NT2/D1 (cell line): ENCODE measurements at regions not wholly inside any gene's neighbourhood (a gene's known extent, or its start where the extent isn't known, plus 50 kb on each side); places are given as distances from the start of the nearest gene placed in this dataset.
"Not testable (repeated sequence)": the region's sequence is repeated elsewhere in the genome, so short reads cannot be mapped to it uniquely, and the experiment has no call there.

Source experiments
- DNase-seq: peaks from one replicate; pipeline ENCODE4 v3.0.0-alpha.2; 2011; ENCODE audit warnings: low read depth, low spot score
- H3K27me3 ChIP-seq: 2 replicates; pipeline ENCODE4 v1.6.0; 2011; ENCODE audit warnings: mild to moderate bottlenecking; ENCODE audit not compliant: insufficient read length, insufficient read depth
- H3K36me3 ChIP-seq: 2 replicates; pipeline ENCODE4 v1.6.1; 2011; ENCODE audit warnings: mild to moderate bottlenecking, low read length, mixed read lengths; ENCODE audit not compliant: insufficient read depth, insufficient read length
- H3K4me1 ChIP-seq: 2 replicates; pipeline ENCODE4 v1.5.1; 2011; ENCODE audit not compliant: insufficient read depth, insufficient read length
- H3K4me3 ChIP-seq: 2 replicates; pipeline ENCODE4 v1.5.1; 2011; ENCODE audit warnings: low read depth; ENCODE audit not compliant: insufficient read length
- H3K9ac ChIP-seq: 2 replicates; pipeline ENCODE4 v1.6.0; 2011; ENCODE audit warnings: low read depth; ENCODE audit not compliant: insufficient read length
- H3K9me3 ChIP-seq: 2 replicates; pipeline ENCODE4 v1.5.1; 2011; ENCODE audit warnings: mild to moderate bottlenecking, low read length; ENCODE audit not compliant: insufficient read depth
- SUZ12 ChIP-seq: IDR thresholded peaks from 2 replicates; pipeline ENCODE4 v1.6.1; 2011; ENCODE audit not compliant: insufficient read length, insufficient read depth; ENCODE audit errors: extremely low read depth
- YY1 ChIP-seq: IDR thresholded peaks from 2 replicates; pipeline ENCODE4 v1.6.1; 2011; ENCODE audit not compliant: insufficient read length, insufficient read depth
- ZNF274 ChIP-seq: IDR thresholded peaks from 2 replicates; pipeline ENCODE4 v1.6.1; 2011; ENCODE audit warnings: mild to moderate bottlenecking, low read depth, low read length

DNA sequence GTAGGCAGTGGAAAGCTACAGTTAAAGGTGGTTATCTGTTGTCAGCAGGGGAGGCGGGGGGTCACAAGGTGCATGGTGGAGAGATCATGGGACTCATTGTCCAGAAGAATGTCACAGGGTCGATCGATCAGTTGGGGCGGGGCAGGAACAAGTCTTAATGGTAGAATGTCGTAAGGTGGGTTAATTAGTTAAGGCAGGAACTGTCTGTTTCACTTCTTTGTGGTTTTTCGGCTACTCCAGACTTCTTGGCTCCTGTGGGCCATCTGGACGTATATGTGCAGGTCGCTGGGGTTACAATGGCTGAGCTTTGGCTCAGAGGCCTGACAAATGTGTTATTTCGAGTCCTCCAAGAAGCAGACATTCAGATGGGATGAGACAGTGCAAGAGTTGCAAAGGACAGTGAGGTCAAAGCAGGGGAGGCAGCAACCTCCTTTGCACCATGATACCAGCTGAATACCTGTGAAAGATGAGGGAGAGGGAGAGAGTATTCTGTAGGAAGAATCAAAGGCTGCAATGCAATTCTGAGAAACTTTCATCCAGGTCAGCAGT, 246.9 kb upstream of the TMEM132C start:
- Histone ChIP-seq H3K36me3 (no peaks in the 10 kb centered on the region), H3K4me3 (no peak overlapping the region), H3K27me3 (no peaks in the 10 kb centered on the region), H3K9ac (no peak overlapping the region), H3K9me3 (no peaks in the 10 kb centered on the region), H3K4me1 (no peaks in the 10 kb centered on the region)
- DNase-seq: no peak
- TF ChIP-seq YY1: no peak
- TF ChIP-seq SUZ12: no peak
- TF ChIP-seq ZNF274: no peak

DNA sequence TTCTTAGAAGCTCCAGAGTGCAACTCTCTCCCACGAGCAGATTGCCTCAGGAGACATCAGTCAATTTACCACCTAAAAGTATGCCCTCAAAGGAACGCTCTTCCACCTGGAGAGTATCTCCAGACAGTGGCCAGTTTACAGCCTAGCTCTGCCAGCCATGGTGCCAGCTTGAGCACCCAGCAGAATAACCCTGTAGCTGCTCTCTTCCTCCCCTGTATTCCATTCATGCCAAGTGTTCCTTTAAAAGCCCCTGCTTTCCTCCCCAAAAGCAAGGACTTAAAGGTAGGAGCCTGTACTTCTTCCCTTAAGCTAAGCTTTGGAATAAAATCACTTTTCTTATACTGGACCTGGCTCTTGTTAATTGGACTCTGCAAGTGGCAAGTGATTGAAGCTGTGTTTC, 245.4 kb upstream of the TMEM132C start:
- Histone ChIP-seq H3K4me1 (no peaks in the 10 kb centered on the region), H3K9ac (no peak overlapping the region), H3K27me3 (no peaks in the 10 kb centered on the region), H3K4me3 (no peak overlapping the region), H3K9me3 (no peaks in the 10 kb centered on the region), H3K36me3 (no peaks in the 10 kb centered on the region)
- no peak for DNase-seq
- no peak for TF ChIP-seq ZNF274
- no peak for TF ChIP-seq SUZ12
- no peak for TF ChIP-seq YY1

DNA sequence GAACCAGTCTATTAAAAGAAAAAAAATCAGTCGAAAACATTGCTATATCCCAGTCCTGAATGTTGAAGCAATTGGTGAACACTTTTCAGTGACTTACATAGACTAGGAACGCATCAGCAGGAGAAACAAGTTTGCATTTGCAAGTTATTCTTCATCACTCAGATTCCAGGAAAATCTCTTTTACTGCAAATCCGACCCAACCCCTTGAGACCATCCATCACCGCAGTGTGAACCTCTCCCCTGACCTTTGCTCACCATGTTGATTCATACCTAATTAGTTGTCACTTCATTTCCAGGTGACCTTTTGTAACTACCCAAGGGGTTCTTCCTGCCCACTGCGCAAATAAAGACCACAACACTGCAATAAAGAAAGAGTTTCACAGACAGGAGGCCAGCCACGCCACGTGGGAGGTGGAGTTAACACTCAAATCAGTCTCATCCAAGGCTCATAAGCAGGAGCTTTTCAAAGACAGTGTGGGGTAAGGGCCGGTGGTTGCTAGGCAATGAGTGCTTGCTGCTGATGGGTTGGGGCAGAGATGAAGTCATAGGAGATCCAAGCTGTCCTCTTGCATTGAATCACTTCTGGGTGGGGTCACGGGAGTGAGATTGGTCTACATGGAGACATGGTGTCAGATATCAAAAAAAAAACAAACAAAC, 241.3 kb upstream of the TMEM132C start:
- H3K4me3 ChIP-seq: no peak overlapping the region
- H3K9ac ChIP-seq: no peak overlapping the region
- no peak for TF ChIP-seq SUZ12
- TF ChIP-seq ZNF274: no peak
- TF ChIP-seq YY1: no peak
- H3K9me3 ChIP-seq: no peaks in the 10 kb centered on the region
- no peaks in the 10 kb centered on the region for H3K27me3 ChIP-seq
- no peaks in the 10 kb centered on the region for H3K4me1 ChIP-seq
- no peaks in the 10 kb centered on the region for H3K36me3 ChIP-seq
- DNase-seq: no peak

DNA sequence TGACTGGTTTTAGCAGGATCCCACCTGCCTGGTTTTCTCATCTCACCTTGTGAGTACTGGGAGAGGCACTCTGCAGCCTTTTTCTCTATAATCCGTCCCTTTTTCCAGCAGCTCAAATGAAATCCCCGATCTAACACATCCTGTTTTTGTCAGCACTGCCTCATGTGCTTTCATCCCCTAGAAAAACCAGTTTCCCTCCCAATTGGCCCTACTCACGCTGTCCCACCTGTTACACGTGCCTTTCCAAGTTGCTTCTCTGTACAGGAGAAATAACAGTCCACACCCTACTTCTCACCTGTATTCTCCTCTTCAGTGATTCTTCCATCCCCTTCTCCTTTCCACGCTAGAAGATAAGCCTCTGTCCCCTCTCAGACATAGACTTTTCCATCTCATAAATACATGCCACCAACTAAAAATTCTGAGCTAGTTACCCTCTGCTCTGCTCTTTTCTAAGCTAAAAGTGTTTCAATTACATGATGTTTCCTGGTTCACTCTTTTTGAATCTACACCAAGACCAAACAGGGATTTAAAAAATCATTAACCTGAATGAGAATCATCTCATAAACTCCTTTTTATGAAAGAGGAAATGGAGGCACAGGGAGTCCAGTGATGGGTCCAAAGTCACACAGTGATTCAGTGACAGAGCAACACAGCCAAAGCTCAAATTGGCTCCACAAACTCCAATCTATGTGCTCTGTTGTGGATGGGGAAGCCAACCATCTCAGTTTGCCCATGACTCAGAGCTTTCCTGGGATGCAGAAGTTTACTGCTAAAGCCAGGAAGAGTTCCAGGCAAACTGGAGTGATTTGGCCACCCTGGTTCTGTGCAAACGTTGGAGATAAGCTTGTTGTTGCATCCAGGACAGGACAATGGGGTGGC, 240.0 kb upstream of the TMEM132C start:
- no peaks in the 10 kb centered on the region for H3K27me3 ChIP-seq

DNA sequence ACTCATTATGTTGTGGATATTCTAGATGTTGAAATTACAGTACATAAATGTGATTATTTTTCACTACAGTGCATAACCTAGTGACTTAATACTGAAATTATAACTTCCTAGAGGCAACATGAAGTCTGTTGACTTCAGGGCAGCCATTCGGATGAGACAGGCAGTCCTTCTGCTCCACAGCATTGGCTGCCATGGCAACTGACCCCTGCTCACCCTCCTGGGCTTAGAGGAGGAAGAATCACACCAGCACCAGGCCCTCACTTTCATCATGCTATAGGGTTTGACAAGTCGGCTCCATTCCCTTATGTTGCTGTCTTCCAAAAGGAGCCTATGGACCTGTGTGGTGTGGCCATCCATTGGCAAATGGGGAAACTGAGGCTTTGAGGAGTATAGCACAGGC, 233.5 kb upstream of the TMEM132C start:
- Histone ChIP-seq H3K4me1 (no peaks in the 10 kb centered on the region), H3K36me3 (no peaks in the 10 kb centered on the region), H3K9me3 (no peaks in the 10 kb centered on the region), H3K4me3 (no peak overlapping the region), H3K9ac (no peak overlapping the region), H3K27me3 (no peaks in the 10 kb centered on the region)
- DNase-seq: no peak
- TF ChIP-seq SUZ12: no peak
- TF ChIP-seq YY1: no peak

More for the DNA sequence above, 240.0 kb upstream of the TMEM132C start:
- Histone ChIP-seq H3K36me3 (no peaks in the 10 kb centered on the region), H3K4me3 (no peak overlapping the region), H3K9me3 (no peaks in the 10 kb centered on the region), H3K9ac (no peak overlapping the region), H3K4me1 (no peaks in the 10 kb centered on the region)
- no peak for DNase-seq
- TF ChIP-seq ZNF274 (no peak), YY1 (no peak), SUZ12 (no peak)

DNA sequence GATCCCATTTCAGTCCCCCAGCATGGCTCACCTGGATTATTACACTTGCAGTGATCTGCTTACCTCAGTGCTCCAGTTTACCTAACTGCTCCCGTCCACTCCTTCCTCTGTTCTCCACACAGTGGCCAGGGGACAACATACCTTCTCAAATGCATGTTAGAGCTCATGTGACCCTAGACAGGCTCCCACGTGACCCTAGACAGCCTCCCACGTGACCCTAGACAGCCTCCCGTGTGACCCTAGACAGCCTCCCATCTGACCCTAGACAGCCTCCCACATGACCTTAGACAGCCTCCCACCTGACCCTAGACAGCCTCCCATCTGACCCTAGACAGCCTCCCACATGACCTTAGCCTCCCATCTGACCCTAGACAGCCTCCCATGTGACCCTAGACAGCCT, 226.0 kb upstream of the TMEM132C start:
- Histone ChIP-seq H3K27me3 (no peaks in the 10 kb centered on the region), H3K36me3 (no peaks in the 10 kb centered on the region), H3K9me3 (peaks cover 22% of the 10 kb centered on the region), H3K4me3 (no peak overlapping the region), H3K4me1 (no peaks in the 10 kb centered on the region), H3K9ac (no peak overlapping the region)
- no peak for DNase-seq
- TF ChIP-seq ZNF274 (no peak), SUZ12 (no peak), YY1 (no peak)

DNA sequence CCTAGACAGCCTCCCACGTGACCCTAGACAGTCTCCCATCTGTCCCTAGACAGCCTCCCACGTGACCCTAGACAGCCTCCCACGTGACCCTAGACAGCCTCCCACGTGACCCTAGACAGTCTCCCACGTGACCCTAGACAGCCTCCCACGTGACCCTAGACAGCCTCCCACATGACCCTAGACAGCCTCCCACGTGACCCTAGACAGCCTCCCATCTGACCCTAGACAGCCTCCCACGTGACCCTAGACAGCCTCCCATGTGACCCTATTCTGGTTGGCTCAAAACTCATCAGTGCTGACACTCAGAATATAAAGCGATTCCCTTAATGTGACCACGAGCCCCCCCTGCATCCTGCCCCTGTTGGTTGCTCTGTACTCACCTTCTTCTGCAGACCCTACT, 224.7 kb upstream of the TMEM132C start:
- peaks cover 22% of the 10 kb centered on the region for H3K9me3 ChIP-seq
- not testable (repeated sequence) for H3K9ac ChIP-seq, H3K27me3 ChIP-seq, H3K4me3 ChIP-seq, H3K4me1 ChIP-seq, DNase-seq, H3K36me3 ChIP-seq
